Tibial artery (tissue), 4 donors: ENCODE measurements at regions not wholly inside any gene's neighbourhood (a gene's known extent, or its start where the extent isn't known, plus 50 kb on each side); places are given as distances from the start of the nearest gene placed in this dataset.

Source experiments
- DNase-seq, 2 donors: peaks; one replicate each; pipeline ENCODE4 v3.0.0-alpha.2; 2019
- H3K27ac ChIP-seq, 2 donors: fragments of 200-600 bp; sonication (generic) in 1 of 2; 1 replicate in 1 of 2; 2 replicates in 1 of 2; pipeline ENCODE4 v1.5.1; 2018 to 2019; ENCODE audit warnings: mild to moderate bottlenecking in 1 of 2
- H3K27me3 ChIP-seq, 2 donors: fragments of 200-600 bp; sonication (generic) in 1 of 2; one replicate each; pipeline versions ENCODE4 v1.5.1 to v1.6.0; 2016 to 2019
- H3K36me3 ChIP-seq, 3 donors: fragments of 200-600 bp; sonication (generic) in 2 of 3; one replicate each; pipeline ENCODE4 v1.5.1; 2016 to 2019; ENCODE audit warnings: mild to moderate bottlenecking in 2 of 3
- H3K4me1 ChIP-seq, 4 donors: fragments of 200-600 bp; sonication (generic) in 2 of 4; 1 replicate in 3 of 4; 2 replicates in 1 of 4; pipeline ENCODE4 v1.5.1; 2016 to 2019
- H3K4me3 ChIP-seq, 2 donors: fragments of 200-600 bp; sonication (generic) in 1 of 2; 1 replicate in 1 of 2; 2 replicates in 1 of 2; pipeline ENCODE4 v1.5.1; 2018 to 2019; ENCODE audit warnings: mild to moderate bottlenecking in 2 of 2
- H3K9me3 ChIP-seq, 3 donors: fragments of 200-600 bp; sonication (generic) in 1 of 3; one replicate each; pipeline ENCODE4 v1.5.1; 2016 to 2019
- intact Hi-C: fragments of 100-400 bp; cut with DNase I; formaldehyde crosslinking; loops from one replicate; pipeline ENCODE4 v1.15.0; 2023; ENCODE audit warnings: low total_unique reads
- TF ChIP-seq, protein P1 (sequence below), 2 experiments: fragments of 200-600 bp in 1 of 2; fragments of 450-650 bp in 1 of 2; IDR thresholded peaks; one replicate each; pipeline ENCODE4 v1.5.1; 2017 to 2019; ENCODE audit warnings: antibody characterized with exemption in 2 of 2, mild to moderate bottlenecking in 1 of 2, moderate library complexity in 1 of 2

DNA sequence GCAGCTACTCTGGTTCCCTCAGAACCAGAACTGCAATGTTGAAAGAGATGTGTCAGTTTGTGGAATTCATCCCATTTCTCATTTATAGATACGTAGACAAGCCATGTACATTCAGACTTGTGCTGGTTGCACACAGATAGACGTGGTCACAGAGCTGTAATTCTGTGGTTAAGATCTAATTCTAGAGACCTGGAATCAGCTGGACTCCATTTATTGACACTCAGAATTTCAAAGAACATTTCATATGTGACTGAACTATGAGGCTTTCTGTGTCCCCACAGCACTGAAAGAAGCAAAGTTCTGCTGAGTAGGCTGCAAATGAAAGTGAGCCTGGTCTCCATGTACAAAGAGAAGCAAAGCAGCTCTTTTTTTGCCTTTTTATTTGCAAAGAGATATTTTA is 220.2 kb upstream of the NAV3 start:
- intact Hi-C loops, result no loop called here
- TF ChIP-seq, protein P1, sequence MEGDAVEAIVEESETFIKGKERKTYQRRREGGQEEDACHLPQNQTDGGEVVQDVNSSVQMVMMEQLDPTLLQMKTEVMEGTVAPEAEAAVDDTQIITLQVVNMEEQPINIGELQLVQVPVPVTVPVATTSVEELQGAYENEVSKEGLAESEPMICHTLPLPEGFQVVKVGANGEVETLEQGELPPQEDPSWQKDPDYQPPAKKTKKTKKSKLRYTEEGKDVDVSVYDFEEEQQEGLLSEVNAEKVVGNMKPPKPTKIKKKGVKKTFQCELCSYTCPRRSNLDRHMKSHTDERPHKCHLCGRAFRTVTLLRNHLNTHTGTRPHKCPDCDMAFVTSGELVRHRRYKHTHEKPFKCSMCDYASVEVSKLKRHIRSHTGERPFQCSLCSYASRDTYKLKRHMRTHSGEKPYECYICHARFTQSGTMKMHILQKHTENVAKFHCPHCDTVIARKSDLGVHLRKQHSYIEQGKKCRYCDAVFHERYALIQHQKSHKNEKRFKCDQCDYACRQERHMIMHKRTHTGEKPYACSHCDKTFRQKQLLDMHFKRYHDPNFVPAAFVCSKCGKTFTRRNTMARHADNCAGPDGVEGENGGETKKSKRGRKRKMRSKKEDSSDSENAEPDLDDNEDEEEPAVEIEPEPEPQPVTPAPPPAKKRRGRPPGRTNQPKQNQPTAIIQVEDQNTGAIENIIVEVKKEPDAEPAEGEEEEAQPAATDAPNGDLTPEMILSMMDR (IDR thresholded peaks at IDR 0.05), result no peak
- DNase-seq, result no peak
- Histone ChIP-seq H3K27me3 (no peaks in the 10 kb centered on the region), H3K36me3 (no peaks in the 10 kb centered on the region), H3K4me3 (no peak overlapping the region), H3K27ac (no peak overlapping the region), H3K9me3 (no peaks in the 10 kb centered on the region), H3K4me1 (no peaks in the 10 kb centered on the region)

DNA sequence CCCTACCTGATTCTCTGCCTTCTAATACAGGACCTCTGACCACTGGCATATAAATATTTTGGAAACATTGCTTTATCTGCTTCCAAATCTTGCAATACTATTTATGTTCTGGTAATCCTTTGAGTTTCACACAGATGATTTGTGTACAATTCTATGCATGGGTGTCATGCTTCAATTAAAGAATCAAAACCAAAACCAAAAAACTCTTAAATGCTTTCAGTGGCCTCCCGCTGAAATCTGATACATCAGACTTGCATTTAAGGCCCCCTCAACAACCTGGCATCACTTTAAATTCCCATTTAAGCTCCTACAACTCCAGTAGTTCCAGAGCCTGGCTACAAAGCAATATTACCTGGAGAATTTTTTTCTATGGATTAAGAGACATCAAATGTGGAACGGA is 221.7 kb upstream of the NAV3 start:
- H3K27me3 ChIP-seq, result no peaks in the 10 kb centered on the region
- no peak overlapping the region for H3K27ac ChIP-seq
- no peaks in the 10 kb centered on the region for H3K4me1 ChIP-seq
- intact Hi-C loops, result no loop called here
- DNase-seq, result no peak
- no peak overlapping the region for H3K4me3 ChIP-seq
- TF ChIP-seq, protein P1 (IDR thresholded peaks at IDR 0.05), result no peak
- H3K9me3 ChIP-seq, result no peaks in the 10 kb centered on the region
- H3K36me3 ChIP-seq, result no peaks in the 10 kb centered on the region

DNA sequence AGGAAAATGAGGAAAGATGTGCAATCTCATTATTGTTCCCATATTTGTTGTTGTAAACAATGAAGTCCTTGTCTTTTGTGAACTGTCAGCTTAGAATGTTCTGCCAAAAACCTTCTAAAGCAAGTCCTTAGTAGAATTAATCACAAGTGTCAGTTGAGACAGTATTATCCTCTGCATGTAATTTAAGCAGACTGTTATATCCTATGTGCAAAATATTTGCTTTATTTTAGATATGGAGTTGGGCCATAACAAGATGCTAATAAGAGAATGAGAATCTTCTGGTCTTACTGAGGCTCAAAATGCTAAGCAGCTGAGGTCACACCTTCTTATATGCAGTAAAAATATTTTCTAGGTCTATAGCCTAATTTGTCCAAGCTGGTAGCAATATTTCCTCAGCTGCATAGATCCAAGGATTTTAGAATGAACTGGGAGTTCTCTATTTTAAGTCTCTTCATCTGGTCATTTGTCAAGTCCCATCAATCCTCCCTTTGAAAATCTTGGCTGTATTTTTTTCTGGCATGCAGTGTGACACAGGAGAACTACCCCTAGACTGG is 222.3 kb upstream of the NAV3 start:
- DNase-seq, result no peak
- Histone ChIP-seq H3K27me3 (no peaks in the 10 kb centered on the region), H3K4me1 (no peaks in the 10 kb centered on the region), H3K4me3 (no peak overlapping the region), H3K36me3 (no peaks in the 10 kb centered on the region), H3K27ac (no peak overlapping the region), H3K9me3 (no peaks in the 10 kb centered on the region)
- intact Hi-C loops, result no loop called here
- TF ChIP-seq, protein P1 (IDR thresholded peaks at IDR 0.05), result no peak

DNA sequence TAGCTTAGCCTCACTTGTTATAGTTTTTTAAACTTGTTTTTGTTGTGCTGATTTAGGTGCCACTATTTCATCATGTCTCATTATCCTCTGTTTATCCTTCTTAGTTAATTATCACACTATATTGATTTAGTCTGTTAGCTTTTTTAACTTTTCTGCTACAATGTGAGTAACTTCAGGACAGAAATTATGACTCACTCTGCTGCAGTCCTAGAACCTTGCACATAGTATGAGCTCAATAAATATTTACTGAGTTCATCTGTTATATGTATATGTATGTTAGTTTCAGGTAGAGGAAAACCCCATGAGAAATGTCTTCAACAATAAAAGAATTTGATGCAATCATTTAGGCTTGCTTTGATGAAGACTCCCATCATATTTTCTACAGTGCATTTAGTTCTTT is 224.3 kb upstream of the NAV3 start:
- Histone ChIP-seq H3K27me3 (no peaks in the 10 kb centered on the region), H3K27ac (no peak overlapping the region), H3K9me3 (no peaks in the 10 kb centered on the region), H3K4me3 (no peak overlapping the region), H3K4me1 (no peaks in the 10 kb centered on the region), H3K36me3 (no peaks in the 10 kb centered on the region)
- TF ChIP-seq, protein P1 (IDR thresholded peaks at IDR 0.05), result no peak
- intact Hi-C loops, result no loop called here
- DNase-seq, result no peak

DNA sequence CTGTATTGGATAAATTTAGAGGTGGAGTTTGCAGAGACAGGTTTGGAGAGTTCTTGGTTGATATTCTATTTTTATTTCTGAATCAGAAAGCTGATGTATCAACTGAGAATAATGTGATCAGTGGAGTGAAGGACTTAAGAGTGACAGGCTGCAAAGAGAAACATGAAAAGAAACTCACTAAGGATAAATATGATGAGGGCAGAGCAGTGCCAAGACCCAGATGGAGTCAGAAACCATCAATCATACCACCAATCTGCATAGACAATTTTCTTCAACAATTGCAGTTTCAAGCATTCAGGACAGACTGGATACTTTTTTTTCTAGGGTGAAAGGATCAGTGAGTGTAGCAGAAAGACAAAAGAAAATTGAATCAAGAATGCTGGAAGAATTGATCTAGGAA is 226.7 kb upstream of the NAV3 start:
- H3K9me3 ChIP-seq, result no peaks in the 10 kb centered on the region
- no peaks in the 10 kb centered on the region for H3K27me3 ChIP-seq
- TF ChIP-seq, protein P1 (IDR thresholded peaks at IDR 0.05), result no peak
- H3K4me3 ChIP-seq, result no peak overlapping the region
- DNase-seq, result no peak
- intact Hi-C loops, result no loop called here
- H3K36me3 ChIP-seq, result no peaks in the 10 kb centered on the region
- H3K4me1 ChIP-seq, result no peaks in the 10 kb centered on the region
- no peak overlapping the region for H3K27ac ChIP-seq

DNA sequence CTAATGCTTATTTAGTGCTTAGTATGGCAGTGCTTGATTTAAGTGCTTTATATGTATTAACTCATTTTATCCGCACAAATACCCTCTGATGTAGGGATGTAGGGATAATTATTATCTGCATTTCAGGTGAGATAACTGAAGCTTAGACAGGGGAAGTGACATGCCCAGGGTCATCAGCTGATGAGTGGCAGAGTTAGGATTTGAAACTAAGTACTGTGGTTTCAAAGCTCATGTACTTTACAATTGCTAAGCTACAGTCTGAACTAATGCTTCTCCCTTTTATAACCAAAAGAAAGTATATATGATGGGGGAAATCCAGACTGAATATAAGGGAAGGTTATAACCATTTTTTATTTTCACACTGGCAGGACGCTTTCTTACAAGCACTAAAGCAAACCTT is 229.6 kb upstream of the NAV3 start:
- Histone ChIP-seq H3K27ac (no peak overlapping the region), H3K4me1 (no peaks in the 10 kb centered on the region), H3K36me3 (no peaks in the 10 kb centered on the region), H3K27me3 (no peaks in the 10 kb centered on the region), H3K9me3 (no peaks in the 10 kb centered on the region), H3K4me3 (no peak overlapping the region)
- intact Hi-C loops, result no loop called here
- TF ChIP-seq, protein P1 (IDR thresholded peaks at IDR 0.05), result no peak
- no peak for DNase-seq
